LHCN-M2 (cell line): ENCODE measurements at regions not wholly inside any gene's neighbourhood (a gene's known extent, or its start where the extent isn't known, plus 50 kb on each side); places are given as distances from the start of the nearest gene placed in this dataset.

Experiments
- DNase-seq: peaks from one replicate; pipeline ENCODE4 v3.0.0-alpha.2; 2012; ENCODE audit warnings: low read depth

- DNase-seq: no peak
These were observed 181.6 kb upstream of the HDAC9 start for GRCh38 chr7:18313965-18314364.

- no peak for DNase-seq
These were observed 180.3 kb upstream of the HDAC9 start for GRCh38 chr7:18315241-18315640.

- no peak for DNase-seq
These were observed 177.6 kb upstream of the HDAC9 start for GRCh38 chr7:18317941-18318340.

GRCh38 chr7:18320422-18320821, 175.1 kb upstream of the HDAC9 start:
- no peak for DNase-seq

GRCh38 chr7:18320971-18321567, 174.5 kb upstream of the HDAC9 start:
- DNase-seq: peak; percentile 43

GRCh38 chr7:18330548-18330947, 165.0 kb upstream of the HDAC9 start:
- no peak for DNase-seq

- DNase-seq: no peak
These were observed 158.9 kb upstream of the HDAC9 start for GRCh38 chr7:18336626-18337025.

GRCh38 chr7:18337048-18337809, 158.3 kb upstream of the HDAC9 start:
- DNase-seq: no peak

- DNase-seq: no peak
These were observed 156.5 kb upstream of the HDAC9 start for GRCh38 chr7:18338910-18339523.

GRCh38 chr7:18341756-18342155, 153.8 kb upstream of the HDAC9 start:
- DNase-seq: no peak

GRCh38 chr7:18343047-18343446, 152.5 kb upstream of the HDAC9 start:
- peak; percentile 14 for DNase-seq

GRCh38 chr7:18344536-18344935, 151.0 kb upstream of the HDAC9 start:
- no peak for DNase-seq

GRCh38 chr7:18345641-18346234, 149.8 kb upstream of the HDAC9 start:
- peak; percentile 53 for DNase-seq

- DNase-seq: peak; percentile 56
These were observed 148.4 kb upstream of the HDAC9 start for GRCh38 chr7:18347170-18347569.

- no peak for DNase-seq
These were observed 144.9 kb upstream of the HDAC9 start for GRCh38 chr7:18350678-18351077.

GRCh38 chr7:18352339-18353255, 143.0 kb upstream of the HDAC9 start:
- DNase-seq: peak; percentile 72

GRCh38 chr7:18353339-18353738, 142.2 kb upstream of the HDAC9 start:
- no peak for DNase-seq

GRCh38 chr7:18354108-18355085, 141.2 kb upstream of the HDAC9 start:
- no peak for DNase-seq

GRCh38 chr7:18356191-18356645, 139.3 kb upstream of the HDAC9 start:
- DNase-seq: peak; percentile 60

- peak; percentile 41 for DNase-seq
These were observed 137.9 kb upstream of the HDAC9 start for GRCh38 chr7:18357691-18358090.
